HepG2 (cell line): ENCODE measurements at regions not wholly inside any gene's neighbourhood (a gene's known extent, or its start where the extent isn't known, plus 50 kb on each side); places are given as distances from the start of the nearest gene placed in this dataset.
"Not testable (repeated sequence)": the region's sequence is repeated elsewhere in the genome, so short reads cannot be mapped to it uniquely, and the experiment has no call there.

ENCODE experiments used
- CTCF ChIP-seq: sonication (generic); formaldehyde crosslinking; IDR thresholded peaks from 2 replicates; pipeline ENCODE4 v1.5.0; 2020; ENCODE audit warnings: mild to moderate bottlenecking, missing genetic modification reagents, moderate library complexity
- GABPB1 ChIP-seq: IDR thresholded peaks from 2 replicates; pipeline ENCODE4 v1.6.1; 2016; ENCODE audit warnings: mild to moderate bottlenecking, missing genetic modification reagents, moderate library complexity, missing compliant biosample characterization
- GPN1 ChIP-seq: sonication (generic); formaldehyde crosslinking; IDR thresholded peaks from 2 replicates; pipeline ENCODE4 v1.5.1; 2020; ENCODE audit warnings: missing genetic modification reagents, borderline replicate concordance
- HNRNPH1 ChIP-seq: fragments of 200-400 bp; formaldehyde crosslinking; optimal IDR thresholded peaks from 2 replicates; pipeline ENCODE3; 2017; ENCODE audit warnings: mild to moderate bottlenecking, low read depth, low read length
- KLF16 ChIP-seq, 2 experiments: sonication (generic) in 1 of 2; formaldehyde crosslinking in 1 of 2; IDR thresholded peaks; 2 replicates each; pipeline versions ENCODE4 v1.6.1 to v1.8.0; 2016 to 2023; ENCODE audit warnings: missing genetic modification reagents in 2 of 2, missing compliant biosample characterization in 1 of 2
- MXD4 ChIP-seq: IDR thresholded peaks from 2 replicates; pipeline ENCODE4 v1.6.1; 2016; ENCODE audit warnings: mild to moderate bottlenecking, missing biosample characterization, missing genetic modification reagents
- NFE2L1 ChIP-seq: sonication (generic); formaldehyde crosslinking; IDR thresholded peaks from 2 replicates; pipeline ENCODE4 v1.4.0; 2020; ENCODE audit warnings: missing genetic modification reagents, mild to moderate bottlenecking, borderline replicate concordance
- SETDB1 ChIP-seq: sonication (generic); formaldehyde crosslinking; IDR thresholded peaks from 2 replicates; pipeline ENCODE4 v1.5.1; 2020; ENCODE audit warnings: missing genetic modification reagents, mild to moderate bottlenecking, borderline replicate concordance
- TARDBP ChIP-seq: sonication (generic); formaldehyde crosslinking; IDR thresholded peaks from 2 replicates; pipeline ENCODE4 v1.8.0; 2022; ENCODE audit warnings: mild to moderate bottlenecking, missing genetic modification reagents
- ZNF143 ChIP-seq: sonication (generic); formaldehyde crosslinking; IDR thresholded peaks from 2 replicates; pipeline ENCODE4 v1.4.0; 2020; ENCODE audit warnings: missing genetic modification reagents
- ZNF660 ChIP-seq: sonication (generic); formaldehyde crosslinking; IDR thresholded peaks from 2 replicates; pipeline ENCODE4 v1.5.1; 2020; ENCODE audit warnings: mild to moderate bottlenecking, low read depth, missing genetic modification reagents, borderline replicate concordance
- ZNF792 ChIP-seq: IDR thresholded peaks from 2 replicates; pipeline ENCODE4 v1.6.1; 2016

GRCh38 chr19:21651478-21651877, 115.9 kb downstream of the ZNF100 start:
- not testable (repeated sequence) for TF ChIP-seq SETDB1 (CRISPR knock-in tag); ZNF143; ZNF792 (CRISPR knock-in tag); TARDBP; MXD4; CTCF (CRISPR knock-in tag); ZNF660 (CRISPR knock-in tag); KLF16 (CRISPR knock-in tag; IDR thresholded peaks at IDR 0.05); NFE2L1; GABPB1 (CRISPR knock-in tag); HNRNPH1; GPN1 (CRISPR knock-in tag)
